Peyer's patch (tissue), 4 donors: ENCODE measurements at regions not wholly inside any gene's neighbourhood (a gene's known extent, or its start where the extent isn't known, plus 50 kb on each side); places are given as distances from the start of the nearest gene placed in this dataset.

ENCODE experiments used
- POLR2A ChIP-seq, 2 donors: fragments of 450-650 bp; IDR thresholded peaks; one replicate each; pipeline ENCODE4 v1.5.1; 2017; ENCODE audit warnings: antibody characterized with exemption in 2 of 2, mild to moderate bottlenecking in 2 of 2, moderate library complexity in 2 of 2
- TF ChIP-seq, protein P1 (sequence below), 6 experiments: fragments of 450-650 bp in 4 of 6; fragments of 200-600 bp in 2 of 6; sonication (generic) in 1 of 6; IDR thresholded peaks; one replicate each; pipeline ENCODE4 v1.5.1; 2017 to 2019; ENCODE audit warnings: antibody characterized with exemption in 6 of 6, mild to moderate bottlenecking in 3 of 6, moderate library complexity in 1 of 6

DNA sequence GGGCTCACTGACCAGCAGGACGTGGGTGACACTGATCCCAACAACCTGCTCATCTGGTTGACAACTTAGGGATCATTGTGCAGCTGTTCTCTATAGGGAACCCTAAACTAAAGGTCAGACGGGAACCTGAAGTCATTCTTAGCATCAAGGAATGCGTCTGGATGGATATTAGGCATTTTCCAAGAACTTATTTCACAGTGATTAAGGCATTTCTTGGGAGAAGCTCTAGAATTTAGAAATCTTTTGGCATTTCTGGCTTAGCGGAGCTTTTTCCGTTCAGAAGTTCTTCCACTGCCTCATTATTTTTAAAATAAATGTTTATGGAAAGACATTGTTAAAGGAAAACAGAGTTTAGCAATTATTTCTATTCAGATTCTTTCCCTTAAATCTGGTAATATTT, 303.3 kb upstream of the IGFBP3 start:
- no peak for TF ChIP-seq POLR2A (IDR thresholded peaks at IDR 0.05)
- TF ChIP-seq, protein P1, sequence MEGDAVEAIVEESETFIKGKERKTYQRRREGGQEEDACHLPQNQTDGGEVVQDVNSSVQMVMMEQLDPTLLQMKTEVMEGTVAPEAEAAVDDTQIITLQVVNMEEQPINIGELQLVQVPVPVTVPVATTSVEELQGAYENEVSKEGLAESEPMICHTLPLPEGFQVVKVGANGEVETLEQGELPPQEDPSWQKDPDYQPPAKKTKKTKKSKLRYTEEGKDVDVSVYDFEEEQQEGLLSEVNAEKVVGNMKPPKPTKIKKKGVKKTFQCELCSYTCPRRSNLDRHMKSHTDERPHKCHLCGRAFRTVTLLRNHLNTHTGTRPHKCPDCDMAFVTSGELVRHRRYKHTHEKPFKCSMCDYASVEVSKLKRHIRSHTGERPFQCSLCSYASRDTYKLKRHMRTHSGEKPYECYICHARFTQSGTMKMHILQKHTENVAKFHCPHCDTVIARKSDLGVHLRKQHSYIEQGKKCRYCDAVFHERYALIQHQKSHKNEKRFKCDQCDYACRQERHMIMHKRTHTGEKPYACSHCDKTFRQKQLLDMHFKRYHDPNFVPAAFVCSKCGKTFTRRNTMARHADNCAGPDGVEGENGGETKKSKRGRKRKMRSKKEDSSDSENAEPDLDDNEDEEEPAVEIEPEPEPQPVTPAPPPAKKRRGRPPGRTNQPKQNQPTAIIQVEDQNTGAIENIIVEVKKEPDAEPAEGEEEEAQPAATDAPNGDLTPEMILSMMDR (IDR thresholded peaks at IDR 0.05), result no peak
